GM23248 (cell line): ENCODE measurements at regions not wholly inside any gene's neighbourhood (a gene's known extent, or its start where the extent isn't known, plus 50 kb on each side); places are given as distances from the start of the nearest gene placed in this dataset.

ENCODE experiments used
- EZH2 ChIP-seq: fragments of 200-600 bp; sonication (generic); IDR thresholded peaks from 2 replicates; pipeline ENCODE4 v1.6.1; 2018; ENCODE audit warnings: antibody characterized with exemption, mild to moderate bottlenecking; ENCODE audit not compliant: insufficient read depth, poor library complexity, severe bottlenecking
- EZH2phosphoT487 ChIP-seq: fragments of 200-600 bp; sonication (generic); IDR thresholded peaks from 2 replicates; pipeline ENCODE4 v1.6.1; 2018; ENCODE audit warnings: antibody characterized with exemption, moderate library complexity, mild to moderate bottlenecking, low read depth; ENCODE audit not compliant: insufficient read depth

- no peak for TF ChIP-seq EZH2
- no peak for TF ChIP-seq EZH2phosphoT487
These were observed 151.1 kb upstream of the ARHGEF26 start for GRCh38 chr3:153970047-153970446.
